ENCODE measurements at regions not wholly inside any gene's neighbourhood (a gene's known extent, or its start where the extent isn't known, plus 50 kb on each side); places are given as distances from the start of the nearest gene placed in this dataset.

- Histone ChIP-seq H3K36me3 (ENCODE audit: control insufficient read depth, low read length) (no peaks in the 10 kb centered on the region), H3K4me3 (ENCODE audit: low read length) (no peak overlapping the region), H3F3A (ENCODE audit: control insufficient read depth, insufficient read depth) (no peaks in the 10 kb centered on the region), H3K4me1 (ENCODE audit: control insufficient read depth, low read length) (no peaks in the 10 kb centered on the region), H3K4me2 (ENCODE audit: low read length) (no peak overlapping the region), H3K27ac (ENCODE audit: low read depth, low read length) (no peak overlapping the region), H3K79me2 (ENCODE audit: control insufficient read depth, low read length) (no peaks in the 10 kb centered on the region), H4K20me1 (ENCODE audit: control insufficient read depth, insufficient read depth, low read depth, low read length) (no peaks in the 10 kb centered on the region), H3K9me2 (replicated peaks; ENCODE audit: control insufficient read depth, low read length) (no peaks in the 10 kb centered on the region), H3K27me3 (ENCODE audit: control insufficient read depth, low read length) (no peaks in the 10 kb centered on the region), H3K9me3 (ENCODE audit: control insufficient read depth, insufficient read depth, low read length) (no peaks in the 10 kb centered on the region)
- TF ChIP-seq CTCF (IDR thresholded peaks at IDR 0.05; ENCODE audit: low read depth, low read length, poor library complexity, severe bottlenecking) (no peak), EZH2phosphoT487 (IDR thresholded peaks at IDR 0.05; ENCODE audit: borderline replicate concordance, low read length) (no peak)
Measured at GRCh38 chr15:79765081-79765480, 131.7 kb downstream of the MTHFS start.

DNA sequence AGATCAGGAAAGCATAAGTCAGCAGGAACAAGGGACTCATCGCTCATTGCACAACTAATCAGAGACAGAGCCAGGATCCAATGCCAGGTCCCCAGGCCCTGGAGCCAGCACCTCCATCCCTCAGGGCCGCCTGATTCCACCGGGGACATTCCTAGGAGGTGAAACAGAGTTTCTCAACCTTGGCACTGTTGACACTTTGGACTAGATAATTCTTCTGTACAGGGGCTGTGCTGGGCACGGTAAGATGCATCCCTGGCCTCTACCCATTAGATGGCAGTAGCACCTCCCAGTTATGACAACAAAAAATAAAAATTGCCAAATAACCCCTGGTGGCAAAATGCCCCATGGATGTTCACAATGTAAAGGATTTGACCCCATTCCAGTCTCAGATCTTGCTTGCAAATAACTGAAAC lies 127.7 kb downstream of the MTHFS start:
- Histone ChIP-seq H3K4me1 (ENCODE audit: control insufficient read depth, low read length) (no peaks in the 10 kb centered on the region), H4K20me1 (ENCODE audit: control insufficient read depth, insufficient read depth, low read depth, low read length) (no peaks in the 10 kb centered on the region), H3F3A (ENCODE audit: control insufficient read depth, insufficient read depth) (no peaks in the 10 kb centered on the region), H3K4me3 (ENCODE audit: low read length) (no peak overlapping the region), H3K27ac (ENCODE audit: low read depth, low read length) (no peak overlapping the region), H3K79me2 (ENCODE audit: control insufficient read depth, low read length) (no peaks in the 10 kb centered on the region), H3K27me3 (ENCODE audit: control insufficient read depth, low read length) (no peaks in the 10 kb centered on the region), H3K9me3 (ENCODE audit: control insufficient read depth, insufficient read depth, low read length) (no peaks in the 10 kb centered on the region), H3K9me2 (replicated peaks; ENCODE audit: control insufficient read depth, low read length) (no peaks in the 10 kb centered on the region), H3K4me2 (ENCODE audit: low read length) (no peak overlapping the region), H3K36me3 (ENCODE audit: control insufficient read depth, low read length) (no peaks in the 10 kb centered on the region)
- TF ChIP-seq CTCF (IDR thresholded peaks at IDR 0.05; ENCODE audit: low read depth, low read length, poor library complexity, severe bottlenecking) = peak; percentile 59
- no peak for TF ChIP-seq EZH2phosphoT487 (IDR thresholded peaks at IDR 0.05; ENCODE audit: borderline replicate concordance, low read length)

- H3K4me1 ChIP-seq (ENCODE audit: control insufficient read depth, low read length) = no peaks in the 10 kb centered on the region
- H3K9me2 ChIP-seq (replicated peaks; ENCODE audit: control insufficient read depth, low read length) = no peaks in the 10 kb centered on the region
- no peaks in the 10 kb centered on the region for H4K20me1 ChIP-seq (ENCODE audit: control insufficient read depth, insufficient read depth, low read depth, low read length)
- no peaks in the 10 kb centered on the region for H3K27me3 ChIP-seq (ENCODE audit: control insufficient read depth, low read length)
- no peak for TF ChIP-seq EZH2phosphoT487 (IDR thresholded peaks at IDR 0.05; ENCODE audit: borderline replicate concordance, low read length)
- TF ChIP-seq CTCF (IDR thresholded peaks at IDR 0.05; ENCODE audit: low read depth, low read length, poor library complexity, severe bottlenecking) = no peak
- H3K36me3 ChIP-seq (ENCODE audit: control insufficient read depth, low read length) = no peaks in the 10 kb centered on the region
- no peak overlapping the region for H3K4me3 ChIP-seq (ENCODE audit: low read length)
- no peak overlapping the region for H3K27ac ChIP-seq (ENCODE audit: low read depth, low read length)
- no peaks in the 10 kb centered on the region for H3K9me3 ChIP-seq (ENCODE audit: control insufficient read depth, insufficient read depth, low read length)
- H3K4me2 ChIP-seq (ENCODE audit: low read length) = no peak overlapping the region
- no peaks in the 10 kb centered on the region for H3K79me2 ChIP-seq (ENCODE audit: control insufficient read depth, low read length)
- no peaks in the 10 kb centered on the region for H3F3A ChIP-seq (ENCODE audit: control insufficient read depth, insufficient read depth)
Measured at GRCh38 chr15:79769933-79770759, 126.7 kb downstream of the MTHFS start.
